A549 (cell line): ENCODE measurements at regions not wholly inside any gene's neighbourhood (a gene's known extent, or its start where the extent isn't known, plus 50 kb on each side); places are given as distances from the start of the nearest gene placed in this dataset.

Experiments
- ATAC-seq, 2 experiments: fragments of 200-7000 bp in 1 of 2; fragments of >200 bp in 1 of 2; cut with Nextera tagmentation in 1 of 2; cut with Tn5 transposase in 1 of 2; 3 replicates each; pipeline versions ENCODE4 v1.8.0 to v1.9.1; 2018 to 2020; ENCODE audit warnings: mild to moderate bottlenecking in 1 of 2, moderate library complexity in 1 of 2
- CTCF ChIA-PET: fragments of 300-600 bp; sonication (Branson Sonifier 250); formaldehyde crosslinking; extraction: SDS; loops from one replicate; lab custom pipeline; 2021; ENCODE audit warnings: antibody characterized with exemption, inconsistent platforms; lab: Yijun Ruan, JAX
- POLR2A ChIA-PET: fragments of 350-600 bp; formaldehyde crosslinking; extraction: SDS; loops from one replicate; lab custom pipeline; 2021; ENCODE audit warnings: antibody characterized with exemption, inconsistent platforms; lab: Yijun Ruan, JAX
- DNase-seq, 2 experiments: peaks; one replicate each; pipeline versions ENCODE4 v3.0.0 to v3.0.0-alpha.2; 2011 to 2016; ENCODE audit warnings: low read depth in 1 of 2, low spot score in 1 of 2
- FAIRE-seq: peaks from 2 replicates; lab custom pipeline; 2011; peaks lifted over from hg19 to GRCh38; lab: Jason Lieb, UNC
- H3K27ac ChIP-seq, 2 experiments: fragments of >200 bp; sonication (Bioruptor Twin); formaldehyde crosslinking; 3 replicates each; pipeline ENCODE4 v1.5.1; 2016 to 2017
- H3K4me1 ChIP-seq: fragments of >200 bp; sonication (Bioruptor Twin); formaldehyde crosslinking; 3 replicates; pipeline ENCODE4 v1.6.1; 2016
- H3K4me2 ChIP-seq: fragments of >200 bp; sonication (Bioruptor Twin); formaldehyde crosslinking; 3 replicates; pipeline ENCODE4 v1.6.1; 2016
- H3K4me3 ChIP-seq: fragments of >200 bp; sonication (Bioruptor Twin); formaldehyde crosslinking; 3 replicates; pipeline ENCODE4 v1.5.1; 2016
- H3K9me3 ChIP-seq: fragments of >200 bp; sonication (Bioruptor Twin); formaldehyde crosslinking; 3 replicates; pipeline ENCODE4 v1.6.1; 2016
- GATA3 ChIP-seq: IDR thresholded peaks from 2 replicates; pipeline ENCODE4 v1.6.1; 2012; ENCODE audit warnings: borderline replicate concordance
- WGBS: methylation state at CpG from one replicate; pipeline ENCODE4 v1.1.6; 2017; ENCODE audit errors: missing lambda C conversion rate; 5-methylcytosine and 5-hydroxymethylcytosine counted together
- TF ChIP-seq, protein P1 (sequence below): fragments of 200-600 bp; sonication (generic); IDR thresholded peaks from 2 replicates; pipeline ENCODE4 v1.6.1; 2016; ENCODE audit warnings: antibody characterized with exemption, mild to moderate bottlenecking, moderate library complexity

DNA sequence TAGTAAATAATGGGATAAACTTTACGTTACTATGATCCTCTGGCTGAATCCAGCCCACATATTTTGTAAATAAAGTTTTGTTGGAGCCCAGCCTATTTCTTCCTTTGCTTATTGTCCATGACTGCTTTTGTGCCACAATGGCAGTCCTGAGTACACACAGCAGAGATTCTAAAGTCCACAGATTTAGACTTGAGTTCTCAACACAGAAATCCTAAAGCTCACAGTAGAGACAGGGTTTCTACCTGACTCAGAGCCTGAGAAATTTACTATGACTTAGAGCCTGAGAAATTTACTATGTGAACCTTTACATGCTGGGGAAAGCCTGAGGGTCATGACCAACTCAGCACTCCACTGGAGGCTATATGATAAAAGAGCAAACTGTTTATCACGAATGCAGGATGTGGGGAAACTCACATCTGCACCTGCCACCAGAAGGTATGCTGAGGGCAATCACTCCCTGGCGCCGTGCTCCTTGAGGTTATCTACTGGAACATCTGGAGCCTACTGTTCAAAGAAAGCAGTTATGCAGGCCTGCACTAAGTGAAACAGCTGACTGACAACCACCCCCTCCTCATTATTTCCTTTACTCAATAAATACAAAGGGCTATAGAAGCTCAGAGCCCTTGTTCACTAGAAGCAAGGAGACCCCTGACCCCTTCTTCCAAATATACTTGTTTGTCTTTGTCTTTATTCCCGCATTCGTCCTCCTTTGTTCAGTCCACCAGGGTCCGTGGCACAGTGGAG, 52.6 kb upstream of the BICD1 start:
- ATAC-seq = peak; percentile 31 to 45; a peak in 3 of 6 replicates
- peak overlapping the region in 1 of 2 experiments; percentile 22; a peak in 2 of 6 replicates for H3K27ac ChIP-seq
- CTCF ChIA-PET = interaction anchor here (0.6 kb wide), 1 partner anchor 16 kb away, joined by 4 read pairs; no protein-coding TSS in a partner anchor

More for the DNA sequence above, 52.6 kb upstream of the BICD1 start:
- peak in 1 of 2 experiments; percentile 36 for DNase-seq
- peak; percentile 22; the same call in 1 of the 2 replicates for TF ChIP-seq GATA3
- TF ChIP-seq, protein P1, sequence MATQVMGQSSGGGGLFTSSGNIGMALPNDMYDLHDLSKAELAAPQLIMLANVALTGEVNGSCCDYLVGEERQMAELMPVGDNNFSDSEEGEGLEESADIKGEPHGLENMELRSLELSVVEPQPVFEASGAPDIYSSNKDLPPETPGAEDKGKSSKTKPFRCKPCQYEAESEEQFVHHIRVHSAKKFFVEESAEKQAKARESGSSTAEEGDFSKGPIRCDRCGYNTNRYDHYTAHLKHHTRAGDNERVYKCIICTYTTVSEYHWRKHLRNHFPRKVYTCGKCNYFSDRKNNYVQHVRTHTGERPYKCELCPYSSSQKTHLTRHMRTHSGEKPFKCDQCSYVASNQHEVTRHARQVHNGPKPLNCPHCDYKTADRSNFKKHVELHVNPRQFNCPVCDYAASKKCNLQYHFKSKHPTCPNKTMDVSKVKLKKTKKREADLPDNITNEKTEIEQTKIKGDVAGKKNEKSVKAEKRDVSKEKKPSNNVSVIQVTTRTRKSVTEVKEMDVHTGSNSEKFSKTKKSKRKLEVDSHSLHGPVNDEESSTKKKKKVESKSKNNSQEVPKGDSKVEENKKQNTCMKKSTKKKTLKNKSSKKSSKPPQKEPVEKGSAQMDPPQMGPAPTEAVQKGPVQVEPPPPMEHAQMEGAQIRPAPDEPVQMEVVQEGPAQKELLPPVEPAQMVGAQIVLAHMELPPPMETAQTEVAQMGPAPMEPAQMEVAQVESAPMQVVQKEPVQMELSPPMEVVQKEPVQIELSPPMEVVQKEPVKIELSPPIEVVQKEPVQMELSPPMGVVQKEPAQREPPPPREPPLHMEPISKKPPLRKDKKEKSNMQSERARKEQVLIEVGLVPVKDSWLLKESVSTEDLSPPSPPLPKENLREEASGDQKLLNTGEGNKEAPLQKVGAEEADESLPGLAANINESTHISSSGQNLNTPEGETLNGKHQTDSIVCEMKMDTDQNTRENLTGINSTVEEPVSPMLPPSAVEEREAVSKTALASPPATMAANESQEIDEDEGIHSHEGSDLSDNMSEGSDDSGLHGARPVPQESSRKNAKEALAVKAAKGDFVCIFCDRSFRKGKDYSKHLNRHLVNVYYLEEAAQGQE = no peak
- TF ChIP-seq, all 56 proteins: peak for 1
- no peak for FAIRE-seq
- H3K4me1 ChIP-seq = peaks cover 28% of the 10 kb centered on the region
- no peaks in the 10 kb centered on the region for H3K9me3 ChIP-seq
- 56% methylated on average over 6 of the region's 7 CpGs for WGBS
- POLR2A ChIA-PET = interaction anchor here (1.5 kb wide), 1 partner anchor 52 kb away, joined by 3 read pairs; the partner anchor contains the start of gene BICD1
- no peak overlapping the region for H3K4me3 ChIP-seq
- peak overlapping the region; percentile 21; the same call in 1 of the 3 replicates for H3K4me2 ChIP-seq
